ENCODE measurements at regions not wholly inside any gene's neighbourhood (a gene's known extent, or its start where the extent isn't known, plus 50 kb on each side); places are given as distances from the start of the nearest gene placed in this dataset.

DNA sequence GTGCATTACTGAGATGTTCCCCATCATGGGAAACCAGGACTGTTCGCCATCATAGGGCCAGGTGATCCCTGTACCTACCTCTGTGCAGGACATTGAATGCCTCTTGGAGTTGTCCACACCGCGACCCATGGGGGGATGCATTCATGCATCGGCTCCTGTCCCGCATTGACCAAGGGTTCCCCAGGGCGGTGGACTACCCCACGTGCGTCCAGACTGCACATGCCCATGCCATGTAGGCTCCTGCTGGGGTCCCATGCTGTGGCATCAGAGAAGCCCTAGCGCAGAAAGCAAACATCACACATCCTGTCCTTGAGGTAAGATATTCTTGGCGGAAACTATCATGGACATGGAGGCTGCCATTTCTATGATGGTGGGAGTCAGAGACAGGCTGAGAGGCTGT lies 121.6 kb upstream of the UNC5B start:
- TF ChIP-seq, protein P1, sequence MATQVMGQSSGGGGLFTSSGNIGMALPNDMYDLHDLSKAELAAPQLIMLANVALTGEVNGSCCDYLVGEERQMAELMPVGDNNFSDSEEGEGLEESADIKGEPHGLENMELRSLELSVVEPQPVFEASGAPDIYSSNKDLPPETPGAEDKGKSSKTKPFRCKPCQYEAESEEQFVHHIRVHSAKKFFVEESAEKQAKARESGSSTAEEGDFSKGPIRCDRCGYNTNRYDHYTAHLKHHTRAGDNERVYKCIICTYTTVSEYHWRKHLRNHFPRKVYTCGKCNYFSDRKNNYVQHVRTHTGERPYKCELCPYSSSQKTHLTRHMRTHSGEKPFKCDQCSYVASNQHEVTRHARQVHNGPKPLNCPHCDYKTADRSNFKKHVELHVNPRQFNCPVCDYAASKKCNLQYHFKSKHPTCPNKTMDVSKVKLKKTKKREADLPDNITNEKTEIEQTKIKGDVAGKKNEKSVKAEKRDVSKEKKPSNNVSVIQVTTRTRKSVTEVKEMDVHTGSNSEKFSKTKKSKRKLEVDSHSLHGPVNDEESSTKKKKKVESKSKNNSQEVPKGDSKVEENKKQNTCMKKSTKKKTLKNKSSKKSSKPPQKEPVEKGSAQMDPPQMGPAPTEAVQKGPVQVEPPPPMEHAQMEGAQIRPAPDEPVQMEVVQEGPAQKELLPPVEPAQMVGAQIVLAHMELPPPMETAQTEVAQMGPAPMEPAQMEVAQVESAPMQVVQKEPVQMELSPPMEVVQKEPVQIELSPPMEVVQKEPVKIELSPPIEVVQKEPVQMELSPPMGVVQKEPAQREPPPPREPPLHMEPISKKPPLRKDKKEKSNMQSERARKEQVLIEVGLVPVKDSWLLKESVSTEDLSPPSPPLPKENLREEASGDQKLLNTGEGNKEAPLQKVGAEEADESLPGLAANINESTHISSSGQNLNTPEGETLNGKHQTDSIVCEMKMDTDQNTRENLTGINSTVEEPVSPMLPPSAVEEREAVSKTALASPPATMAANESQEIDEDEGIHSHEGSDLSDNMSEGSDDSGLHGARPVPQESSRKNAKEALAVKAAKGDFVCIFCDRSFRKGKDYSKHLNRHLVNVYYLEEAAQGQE (IDR thresholded peaks at IDR 0.05; ENCODE audit: low read depth) = no peak
- TF ChIP-seq RAD21 (IDR thresholded peaks at IDR 0.05; ENCODE audit: low read depth) (no peak), TAF1 (IDR thresholded peaks at IDR 0.05; ENCODE audit: low read depth) (no peak), CEBPB (IDR thresholded peaks at IDR 0.05) (no peak), YY1 (IDR thresholded peaks at IDR 0.05; ENCODE audit: low read depth) (no peak), EP300 (IDR thresholded peaks at IDR 0.05; ENCODE audit: borderline replicate concordance) (no peak), FOXM1 (IDR thresholded peaks at IDR 0.05; ENCODE audit: borderline replicate concordance, low read depth) (no peak), CREB1 (IDR thresholded peaks at IDR 0.05; ENCODE audit: low read depth) (no peak)
- TF ChIP-seq, protein P2, sequence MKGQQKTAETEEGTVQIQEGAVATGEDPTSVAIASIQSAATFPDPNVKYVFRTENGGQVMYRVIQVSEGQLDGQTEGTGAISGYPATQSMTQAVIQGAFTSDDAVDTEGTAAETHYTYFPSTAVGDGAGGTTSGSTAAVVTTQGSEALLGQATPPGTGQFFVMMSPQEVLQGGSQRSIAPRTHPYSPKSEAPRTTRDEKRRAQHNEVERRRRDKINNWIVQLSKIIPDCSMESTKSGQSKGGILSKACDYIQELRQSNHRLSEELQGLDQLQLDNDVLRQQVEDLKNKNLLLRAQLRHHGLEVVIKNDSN (IDR thresholded peaks at IDR 0.05) = no peak
- TF ChIP-seq, protein P3, sequence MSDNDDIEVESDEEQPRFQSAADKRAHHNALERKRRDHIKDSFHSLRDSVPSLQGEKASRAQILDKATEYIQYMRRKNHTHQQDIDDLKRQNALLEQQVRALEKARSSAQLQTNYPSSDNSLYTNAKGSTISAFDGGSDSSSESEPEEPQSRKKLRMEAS (IDR thresholded peaks at IDR 0.05) = no peak

Measured in Ishikawa (cell line).